ENCODE measurements at regions not wholly inside any gene's neighbourhood (a gene's known extent, or its start where the extent isn't known, plus 50 kb on each side); places are given as distances from the start of the nearest gene placed in this dataset.

GRCh38 chr5:57676222-57677098 lies 193.8 kb upstream of the ACTBL2 start:
- TF ChIP-seq SP1 (IDR thresholded peaks at IDR 0.05) (no peak), L3MBTL2 (conservative IDR thresholded peaks at IDR 0.05) (no peak), FOXK2 (IDR thresholded peaks at IDR 0.05) (no peak), SUZ12 (IDR thresholded peaks at IDR 0.05) (no peak), CTBP1 (IDR thresholded peaks at IDR 0.05; ENCODE audit: borderline replicate concordance) (no peak), FOXM1 (IDR thresholded peaks at IDR 0.05; ENCODE audit: borderline replicate concordance) (no peak)
